DMS53 treated with DMSO at 0.1 percent for 48 hours (cell line): ENCODE measurements at regions not wholly inside any gene's neighbourhood (a gene's known extent, or its start where the extent isn't known, plus 50 kb on each side); places are given as distances from the start of the nearest gene placed in this dataset.

Experiments used
- DNase-seq: peaks from one replicate; lab custom pipeline; 2025; ENCODE audit not compliant: unreplicated experiment; lab: John Stamatoyannopoulos, UW

DNA sequence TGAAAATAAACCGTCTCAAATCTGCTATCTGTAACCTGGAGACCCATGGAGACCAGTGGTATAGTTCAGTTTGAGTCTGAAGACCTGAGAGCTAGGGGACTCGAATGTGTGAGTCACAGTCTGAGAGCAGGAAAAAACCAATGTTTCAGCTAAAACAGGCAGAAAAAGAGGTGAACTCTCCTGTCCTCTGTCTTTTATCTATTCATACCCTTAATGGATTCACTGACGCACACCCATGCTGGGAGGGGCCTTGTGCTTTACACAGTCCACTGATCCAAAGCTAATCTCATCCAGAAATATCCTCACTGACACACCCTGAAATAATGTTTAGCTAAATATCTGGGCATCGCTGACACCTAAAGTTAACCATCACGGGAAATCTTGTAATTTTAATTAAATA, 297.9 kb downstream of the GPM6A start:
- DNase-seq: no peak

- DNase-seq: no peak
Measured at GRCh38 chr4:175530655-175531054, 281.4 kb downstream of the GPM6A start.

GRCh38 chr4:175531405-175532091, 280.5 kb downstream of the GPM6A start:
- DNase-seq: peak; percentile 45

DNA sequence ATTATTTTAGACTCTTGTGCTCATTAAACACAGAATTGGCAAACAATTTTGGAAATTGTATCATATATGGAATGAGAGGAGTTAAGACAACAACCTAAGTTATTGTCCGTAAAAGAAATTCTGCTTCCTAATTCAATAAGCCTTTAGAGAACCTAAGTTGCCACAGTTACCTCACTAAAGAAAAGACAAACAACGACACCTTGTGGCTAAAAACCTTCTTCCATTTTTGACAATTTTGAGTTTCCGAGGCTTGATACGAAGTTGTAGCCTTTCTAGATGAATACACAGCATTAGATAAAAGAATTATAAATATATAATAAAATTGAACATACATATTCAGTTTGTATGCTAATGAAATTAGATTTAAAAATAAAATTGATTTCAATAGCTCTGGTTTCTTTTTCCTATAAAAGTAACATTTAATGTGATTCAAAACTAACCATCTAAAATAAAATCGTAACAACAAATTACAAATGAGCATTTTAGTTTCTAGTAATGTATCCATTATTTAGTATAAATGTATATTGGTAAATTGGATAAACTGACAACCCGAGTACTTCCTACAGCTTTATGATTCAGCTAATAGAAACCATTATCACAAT, 275.1 kb downstream of the GPM6A start:
- peak; percentile 73 for DNase-seq

- DNase-seq: no peak
Measured at GRCh38 chr4:175539498-175539897, 272.6 kb downstream of the GPM6A start.

DNA sequence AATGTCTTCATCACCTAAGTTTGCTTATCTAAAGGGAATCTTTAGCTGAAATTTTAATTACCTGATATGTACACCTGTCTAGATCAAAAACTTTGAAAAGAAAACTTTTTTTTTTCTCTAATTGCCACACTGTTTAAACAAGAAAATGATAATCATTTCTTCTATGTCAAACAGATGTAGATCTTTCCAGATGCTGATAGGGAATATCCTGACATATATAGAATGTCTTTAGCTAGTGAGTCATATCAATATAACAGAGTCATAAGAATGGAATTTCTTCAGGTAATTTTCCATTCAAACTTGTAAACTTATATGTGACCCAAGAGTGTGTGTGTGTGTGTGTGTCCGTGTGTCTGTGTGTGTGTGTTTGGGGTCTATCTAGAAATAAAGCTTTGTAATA, 271.9 kb downstream of the GPM6A start:
- DNase-seq: no peak

DNA sequence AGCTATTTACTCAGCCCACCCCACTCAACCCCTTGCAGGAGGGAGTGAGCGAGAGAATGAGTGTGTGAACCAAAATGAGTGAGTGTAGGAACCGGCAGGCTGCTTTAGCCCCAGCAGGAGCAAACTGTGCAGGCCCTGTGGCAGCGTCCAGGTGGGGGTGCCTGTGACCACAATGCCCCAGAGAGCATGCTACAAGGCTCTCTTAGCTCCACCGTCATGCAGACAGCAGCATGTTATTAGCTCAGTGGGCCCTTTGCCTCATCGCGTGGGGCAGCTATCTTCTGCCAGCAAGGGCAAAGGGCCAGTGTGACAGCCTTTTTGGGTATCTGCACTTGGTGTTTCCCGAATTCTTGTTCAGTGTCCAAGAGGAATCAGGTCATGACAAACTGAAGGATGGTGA, 271.3 kb downstream of the GPM6A start:
- DNase-seq: no peak

DNA sequence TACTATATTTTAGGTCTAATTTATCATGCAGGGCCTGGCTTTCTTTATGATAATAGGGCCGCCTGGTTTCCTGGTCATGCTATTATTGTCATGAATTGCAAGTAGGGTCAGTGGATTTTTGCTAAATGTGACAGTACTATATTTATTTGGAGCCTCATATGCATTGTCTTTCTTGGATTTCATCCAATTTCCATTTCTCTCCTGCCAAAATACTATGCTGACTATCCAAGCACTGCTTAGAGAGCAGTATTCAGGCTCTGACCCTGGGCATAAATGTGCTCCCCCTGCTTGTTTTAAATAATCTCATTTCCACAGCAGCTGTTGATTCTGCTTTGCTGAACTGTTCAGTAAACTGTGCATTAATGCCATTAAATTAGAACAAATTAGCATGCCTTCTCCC, 269.3 kb downstream of the GPM6A start:
- no peak for DNase-seq

DNA sequence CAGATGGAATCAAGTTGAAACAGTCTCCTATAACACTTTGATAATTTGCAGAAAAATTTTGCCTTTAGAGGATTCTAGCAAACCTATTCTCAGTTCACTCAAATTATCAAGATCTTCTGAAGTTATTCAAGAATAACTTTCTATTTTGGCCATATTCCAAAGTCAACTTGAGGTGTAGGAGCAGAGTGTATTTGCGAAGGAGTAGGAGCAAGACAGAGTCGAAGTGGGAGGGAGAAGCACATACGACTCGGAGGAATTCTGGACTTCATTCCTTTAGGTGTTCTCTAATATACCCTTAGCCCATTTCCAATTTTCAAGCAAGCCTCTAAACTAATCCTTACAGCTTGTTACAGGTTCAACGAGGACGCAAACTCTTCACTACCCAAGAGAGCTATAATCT, 252.9 kb downstream of the GPM6A start:
- no peak for DNase-seq

- no peak for DNase-seq
Measured at GRCh38 chr4:175559526-175559925, 252.5 kb downstream of the GPM6A start.

- peak; percentile 37 for DNase-seq
Measured at GRCh38 chr4:175560604-175561003, 251.5 kb downstream of the GPM6A start.

DNA sequence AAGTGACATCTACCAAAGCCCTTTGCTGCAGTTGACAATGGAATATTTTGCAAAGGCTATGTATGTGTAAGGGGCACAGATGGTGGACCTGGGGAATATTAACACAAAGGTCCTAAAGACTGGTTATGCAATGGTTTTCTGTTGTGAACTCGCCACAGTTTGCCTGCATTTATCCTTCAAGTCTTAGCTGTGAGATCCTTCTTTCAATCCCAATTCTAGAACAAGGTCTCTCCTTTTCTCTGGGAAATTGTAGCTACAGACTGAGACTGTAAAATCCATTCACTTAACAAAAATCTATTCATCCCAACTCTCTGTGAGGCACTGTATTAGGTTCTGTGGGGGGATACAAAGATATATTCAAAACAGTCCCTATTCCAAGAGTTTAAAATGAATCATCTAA, 250.4 kb downstream of the GPM6A start:
- no peak for DNase-seq

- no peak for DNase-seq
Measured at GRCh38 chr4:175562111-175562510, 250.0 kb downstream of the GPM6A start.

DNA sequence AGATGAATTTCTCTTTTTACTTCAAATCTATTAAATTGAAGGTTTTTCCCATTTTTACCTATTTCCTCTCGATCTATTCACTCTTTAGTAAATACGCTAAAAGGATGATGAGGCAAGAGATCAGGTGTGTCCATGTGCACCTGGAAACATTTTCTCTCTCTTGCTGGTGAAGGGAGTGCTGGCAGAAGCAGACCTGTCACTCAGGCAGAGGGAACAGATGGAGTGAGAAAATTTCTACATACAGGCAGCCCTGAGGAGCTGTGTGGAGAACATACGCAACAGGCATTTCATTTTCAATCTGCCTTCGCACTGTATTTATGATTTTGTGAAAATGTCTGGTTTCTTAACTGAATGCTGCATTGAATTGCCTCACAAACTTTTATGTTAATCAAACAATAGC, 249.5 kb downstream of the GPM6A start:
- no peak for DNase-seq
